PFSK-1 (cell line): ENCODE measurements at regions not wholly inside any gene's neighbourhood (a gene's known extent, or its start where the extent isn't known, plus 50 kb on each side); places are given as distances from the start of the nearest gene placed in this dataset.

Experiments used
- FOXP2 ChIP-seq: optimal IDR thresholded peaks from 2 replicates; pipeline ENCODE3; 2011; ENCODE audit warnings: borderline replicate concordance, control low read depth, inconsistent platforms; ENCODE audit not compliant: insufficient read depth; ENCODE audit errors: extremely low read length, extremely low read depth
- POLR2AphosphoS5 ChIP-seq: IDR thresholded peaks from 2 replicates; pipeline ENCODE4 v1.6.1; 2012; ENCODE audit warnings: low read depth, mild to moderate bottlenecking, control low read depth, low read length, moderate library complexity
- REST ChIP-seq, 2 experiments: IDR thresholded peaks; 2 replicates each; pipeline versions ENCODE4 v1.6.1 to v1.8.0; 2011 to 2012; ENCODE audit warnings: low read depth in 2 of 2, low read length in 2 of 2, control low read depth in 1 of 2, inconsistent platforms in 1 of 2, mild to moderate bottlenecking in 1 of 2, moderate library complexity in 1 of 2; ENCODE audit not compliant: insufficient read depth in 1 of 2
- SIN3A ChIP-seq: IDR thresholded peaks from 2 replicates; pipeline ENCODE4 v1.6.1; 2012; ENCODE audit warnings: mild to moderate bottlenecking, low read length, moderate library complexity, borderline replicate concordance; ENCODE audit not compliant: insufficient read depth
- TAF1 ChIP-seq: IDR thresholded peaks from 2 replicates; pipeline ENCODE4 v1.6.1; 2012; ENCODE audit warnings: low read length, control low read depth, borderline replicate concordance; ENCODE audit not compliant: insufficient read depth

- TF ChIP-seq FOXP2 (no peak), REST (IDR thresholded peaks at IDR 0.05; ENCODE audit: insufficient read depth in 1 of 2, low read depth in 2 of 2, low read length in 2 of 2) (0 out of 4 replicates have a peak, but pooled peaks of 1 of the 2 experiments have one; percentile 58), TAF1 (no peak)
Measured at GRCh38 chr10:60627778-60628748, 150.2 kb upstream of the CDK1 start.

GRCh38 chr10:60626037-60626436 lies 152.2 kb upstream of the CDK1 start:
- TF ChIP-seq SIN3A (no peak), TAF1 (no peak), FOXP2 (no peak), REST (IDR thresholded peaks at IDR 0.05; ENCODE audit: insufficient read depth in 1 of 2, low read depth in 2 of 2, low read length in 2 of 2) (no peak), POLR2AphosphoS5 (no peak)

- TF ChIP-seq FOXP2 = no peak
- no peak for TF ChIP-seq REST (IDR thresholded peaks at IDR 0.05; ENCODE audit: insufficient read depth in 1 of 2, low read depth in 2 of 2, low read length in 2 of 2)
- no peak for TF ChIP-seq TAF1
- no peak for TF ChIP-seq POLR2AphosphoS5
- no peak for TF ChIP-seq SIN3A
Measured at GRCh38 chr10:60623627-60624026, 154.7 kb upstream of the CDK1 start.

GRCh38 chr10:60621018-60621417 lies 157.3 kb upstream of the CDK1 start:
- TF ChIP-seq POLR2AphosphoS5 = no peak
- no peak for TF ChIP-seq SIN3A
- no peak for TF ChIP-seq REST (IDR thresholded peaks at IDR 0.05; ENCODE audit: insufficient read depth in 1 of 2, low read depth in 2 of 2, low read length in 2 of 2)
- TF ChIP-seq TAF1 = no peak
- TF ChIP-seq FOXP2 = no peak
